ENCODE measurements at regions not wholly inside any gene's neighbourhood (a gene's known extent, or its start where the extent isn't known, plus 50 kb on each side); places are given as distances from the start of the nearest gene placed in this dataset.

DNA sequence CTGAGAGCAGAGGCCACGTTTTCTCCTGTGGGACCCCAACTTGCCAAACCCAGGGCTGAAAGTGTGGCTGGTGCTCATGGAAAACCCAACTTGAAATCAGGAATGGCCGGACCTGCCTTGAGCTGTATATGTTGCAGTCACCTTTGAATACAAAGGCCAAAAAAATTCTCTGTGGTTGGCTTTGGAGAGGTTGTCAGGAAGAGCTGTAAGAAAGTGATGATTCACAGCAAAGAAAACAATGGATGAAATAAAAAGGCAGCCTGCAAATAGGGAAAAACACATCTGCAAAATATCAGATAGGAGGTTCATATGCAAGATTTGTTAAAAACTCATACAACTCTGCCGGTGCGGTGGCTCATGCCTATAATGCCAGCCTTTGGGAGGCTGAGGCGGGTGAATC lies 715.8 kb downstream of the UQCRFS1 start:
- no peak for DNase-seq

DNA sequence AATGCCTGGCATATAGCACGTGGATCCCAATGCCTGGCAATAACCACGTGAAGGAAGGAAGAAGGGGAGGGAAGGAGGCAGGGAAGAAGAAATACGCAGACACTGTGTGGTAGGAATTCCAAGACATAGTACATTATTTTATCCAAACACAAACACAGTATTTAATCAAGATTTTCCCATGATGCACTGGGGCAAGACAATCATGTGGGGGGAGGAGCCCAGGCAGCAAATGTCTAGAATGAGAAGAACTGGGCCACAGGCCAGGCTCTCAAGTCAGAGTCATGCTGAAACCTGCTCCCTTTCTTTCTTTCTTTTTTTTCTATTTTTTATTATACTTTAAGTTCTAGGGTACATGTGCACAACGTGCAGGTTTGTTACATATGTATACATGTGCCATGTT lies 717.9 kb downstream of the UQCRFS1 start:
- DNase-seq = no peak

DNA sequence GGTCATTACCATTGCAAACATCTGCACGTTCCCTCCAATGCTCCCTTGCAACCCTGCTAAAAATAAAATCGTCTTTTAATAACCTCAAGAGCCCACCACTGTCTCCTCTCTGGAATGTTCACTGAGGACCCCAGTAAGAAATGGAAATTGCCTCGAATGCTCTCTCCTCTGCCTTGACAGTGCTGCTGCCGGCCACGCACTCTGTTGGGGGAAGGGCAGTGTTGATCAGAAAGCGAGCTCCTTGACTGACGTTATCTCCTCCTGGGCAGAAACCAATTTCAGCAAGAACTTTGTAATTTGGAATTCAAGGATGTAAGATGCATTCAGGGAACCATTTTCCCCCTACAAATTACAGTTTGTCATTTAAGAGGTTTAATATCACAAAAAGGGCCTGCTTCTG lies 718.5 kb downstream of the UQCRFS1 start:
- no peak for DNase-seq

DNA sequence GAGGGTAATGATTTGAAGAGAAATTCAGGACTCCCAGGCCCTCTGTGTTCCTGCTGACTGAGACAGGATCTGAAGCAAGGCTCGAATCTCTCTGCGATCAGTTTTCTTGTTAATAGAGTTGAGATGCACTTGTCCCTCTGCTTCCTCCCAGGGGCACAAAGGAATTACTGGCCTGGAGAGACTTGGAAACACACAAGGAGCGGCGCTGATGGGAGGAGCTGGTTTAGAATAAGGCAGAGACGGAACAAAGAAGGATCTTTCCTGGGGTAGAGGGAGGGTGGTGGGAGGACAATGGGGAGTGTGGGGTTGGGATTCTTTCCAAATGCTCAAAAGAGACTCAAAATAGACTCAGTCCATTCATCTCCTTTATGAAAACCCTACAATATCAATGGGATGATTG lies 719.1 kb downstream of the UQCRFS1 start:
- no peak for DNase-seq

DNA sequence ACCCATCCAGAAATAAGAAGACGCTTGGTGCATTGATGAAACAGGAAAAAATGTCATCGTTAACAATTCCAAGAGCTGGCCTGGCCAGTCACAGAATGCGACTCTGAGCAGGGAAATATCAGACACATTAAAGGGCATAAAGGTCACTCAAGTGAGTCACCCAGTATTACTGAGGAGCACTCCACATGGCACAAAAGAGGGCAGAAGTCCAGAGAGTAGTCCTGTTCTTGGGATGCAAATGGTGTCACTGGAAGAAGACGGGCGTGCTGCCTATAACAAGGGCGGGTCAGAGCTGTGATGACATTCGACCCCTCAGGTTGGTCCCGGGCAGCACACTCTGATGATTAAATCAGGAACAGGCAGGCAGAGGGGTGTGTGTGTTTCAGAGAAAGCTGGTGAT lies 720.3 kb downstream of the UQCRFS1 start:
- DNase-seq = no peak

DNA sequence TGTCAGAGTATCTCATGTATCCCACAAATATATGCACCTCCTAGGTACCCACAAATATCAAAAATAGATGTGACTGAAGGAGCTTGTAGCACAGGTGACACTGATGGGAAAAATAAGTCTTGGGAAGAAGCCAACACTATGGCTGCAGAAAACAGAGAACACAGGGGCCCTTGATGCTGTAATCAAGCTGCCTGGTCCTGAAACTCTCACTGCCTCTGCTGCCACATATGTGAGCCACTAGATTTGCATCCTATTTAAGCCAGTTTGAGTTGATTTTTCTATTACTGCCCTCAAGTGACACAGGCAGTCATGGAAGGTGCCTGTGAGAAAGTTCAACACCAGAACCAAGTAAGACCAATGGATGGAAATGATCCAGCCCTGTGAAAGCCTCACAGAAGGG lies 720.8 kb downstream of the UQCRFS1 start:
- no peak for DNase-seq

DNA sequence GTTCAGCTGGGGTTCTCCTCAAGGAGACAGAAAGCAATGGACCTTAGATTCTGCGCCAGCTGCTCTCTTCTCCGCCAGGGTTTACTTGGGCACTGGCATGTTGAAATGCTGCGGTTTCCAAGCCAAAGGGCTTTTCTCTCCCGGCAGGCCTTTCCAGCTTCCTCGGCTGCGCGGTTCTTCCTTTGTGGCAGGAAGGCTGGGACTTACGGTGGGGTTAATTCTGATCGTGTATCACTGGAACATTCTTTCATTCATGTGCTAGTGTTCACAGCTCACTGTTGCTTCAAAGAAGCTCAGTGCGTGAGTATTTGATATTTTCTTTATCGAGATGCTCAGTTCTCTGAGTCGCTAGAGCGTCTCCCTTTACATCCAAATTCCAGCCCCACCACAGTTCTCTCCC lies 723.2 kb downstream of the UQCRFS1 start:
- no peak for DNase-seq

DNA sequence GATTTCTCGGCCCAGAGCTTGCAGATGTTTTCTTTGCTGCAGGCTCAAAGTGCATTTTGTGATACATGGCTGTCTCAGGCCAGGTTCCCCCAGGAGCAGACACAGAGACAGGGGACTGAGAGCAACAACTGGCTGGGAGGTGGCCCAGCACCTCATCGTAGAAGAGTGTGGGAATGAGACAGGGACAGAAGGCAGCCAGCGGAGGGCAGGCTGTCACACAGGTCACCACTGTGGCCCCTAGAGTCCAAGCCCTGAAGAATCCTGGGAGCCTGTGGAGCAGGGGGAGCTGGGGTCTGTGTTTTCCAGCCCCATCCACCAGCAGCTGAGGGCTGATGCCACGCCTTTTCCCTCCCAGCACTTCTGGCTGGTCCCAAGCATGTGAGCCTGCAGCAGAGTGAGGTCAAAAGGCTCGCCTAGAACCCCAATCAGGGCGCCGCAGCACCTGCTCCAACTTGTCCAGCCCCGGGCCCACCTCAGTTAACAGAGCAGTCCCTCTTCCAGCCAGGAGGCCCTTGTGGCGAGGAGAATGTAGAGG lies 723.8 kb downstream of the UQCRFS1 start:
- no peak for DNase-seq

DNA sequence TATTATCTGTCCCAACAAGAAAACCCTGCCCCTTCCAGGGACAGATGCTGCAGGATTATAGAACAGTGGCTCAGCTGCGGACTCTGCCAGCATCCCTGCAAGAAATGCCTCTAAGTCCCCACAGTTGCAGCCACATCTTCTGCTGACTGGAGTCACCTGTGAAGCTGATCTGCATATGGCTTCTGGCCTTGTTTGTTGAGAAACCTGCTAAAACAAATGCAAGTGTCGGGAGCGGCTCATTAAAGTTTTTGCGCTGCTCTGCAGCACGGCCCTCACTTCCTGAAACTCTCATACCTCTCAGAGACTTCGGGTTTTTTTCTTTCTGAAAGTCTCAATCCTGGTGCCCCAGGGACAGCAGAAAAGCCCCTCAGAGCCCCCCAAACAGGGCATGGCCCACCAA lies 725.0 kb downstream of the UQCRFS1 start:
- DNase-seq = no peak

DNA sequence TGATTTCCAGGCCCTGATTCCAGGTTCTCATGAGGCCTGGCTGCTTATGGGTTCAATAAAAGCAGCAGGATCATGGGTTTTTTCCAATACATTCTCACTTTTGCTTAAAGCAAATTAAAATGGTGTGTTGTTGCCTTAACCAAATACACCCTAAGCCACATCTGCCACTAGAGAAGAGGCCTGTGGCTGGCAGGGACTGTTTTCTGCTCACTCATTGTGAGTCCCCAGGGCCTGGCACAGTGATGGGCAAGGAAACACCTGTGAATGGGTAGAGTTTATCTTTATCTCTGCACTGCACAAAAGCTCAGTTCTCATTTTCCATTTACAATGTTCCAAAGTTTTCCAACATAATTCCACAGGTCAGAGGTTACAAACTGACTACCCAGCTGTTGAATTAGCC lies 726.0 kb downstream of the UQCRFS1 start:
- DNase-seq = no peak

DNA sequence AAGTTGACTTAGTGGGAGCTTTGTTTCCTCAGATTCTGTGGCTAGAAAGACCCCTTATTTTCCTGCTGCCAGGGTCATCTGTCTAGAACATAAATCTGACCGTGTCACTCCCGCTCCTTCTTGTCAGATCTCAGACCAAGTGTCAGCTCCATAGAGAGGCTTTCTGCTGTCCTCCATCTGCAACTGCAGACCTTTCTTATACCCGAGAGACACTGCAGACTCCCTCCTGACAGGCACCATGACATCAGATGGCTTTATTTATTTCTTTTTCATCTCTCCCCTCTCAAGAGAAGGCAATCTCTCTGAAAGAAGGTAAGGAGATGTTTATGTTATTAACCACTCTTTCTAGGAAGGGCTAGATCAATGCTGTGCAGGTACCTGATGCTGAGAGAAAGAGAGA lies 726.5 kb downstream of the UQCRFS1 start:
- no peak for DNase-seq

DNA sequence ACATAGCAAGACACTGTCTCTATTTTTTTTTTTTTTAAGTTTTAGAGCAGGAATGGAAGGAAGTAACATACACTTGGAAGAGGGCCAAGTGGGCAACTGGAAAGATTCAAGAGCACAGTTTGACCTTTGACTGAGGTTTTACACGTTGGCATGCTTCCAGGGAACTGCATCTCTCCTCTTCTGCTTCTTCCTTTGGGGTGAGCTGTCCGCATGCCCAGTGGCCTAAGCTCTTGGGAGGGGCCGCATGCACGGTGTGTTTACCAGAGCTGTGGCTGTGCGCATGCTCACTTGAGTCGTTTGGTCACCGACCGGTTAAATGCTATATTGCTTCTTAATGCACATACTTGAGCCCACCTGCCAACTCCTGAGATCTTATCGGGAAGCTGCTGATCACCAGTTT lies 727.7 kb downstream of the UQCRFS1 start:
- no peak for DNase-seq

DNA sequence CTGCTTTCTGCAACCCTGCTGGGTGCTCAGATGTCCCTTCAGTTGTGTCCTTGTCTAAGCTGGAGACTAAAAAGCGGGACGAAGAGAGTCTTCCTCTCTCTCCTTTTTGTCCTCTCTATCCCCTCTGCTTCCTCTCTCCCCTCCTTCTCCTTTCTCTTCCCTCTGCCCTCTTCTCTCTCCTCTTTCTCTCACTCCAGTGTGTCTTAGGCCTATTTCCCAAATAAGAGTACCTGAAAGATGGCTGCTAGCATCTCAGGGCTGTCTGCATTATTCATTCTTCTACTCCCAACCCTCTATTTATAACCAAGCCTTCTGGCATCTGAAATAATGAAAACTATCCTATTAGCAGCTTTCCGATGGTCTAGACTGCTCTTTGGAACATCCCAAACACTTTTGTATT lies 729.8 kb downstream of the UQCRFS1 start:
- no peak for DNase-seq

DNA sequence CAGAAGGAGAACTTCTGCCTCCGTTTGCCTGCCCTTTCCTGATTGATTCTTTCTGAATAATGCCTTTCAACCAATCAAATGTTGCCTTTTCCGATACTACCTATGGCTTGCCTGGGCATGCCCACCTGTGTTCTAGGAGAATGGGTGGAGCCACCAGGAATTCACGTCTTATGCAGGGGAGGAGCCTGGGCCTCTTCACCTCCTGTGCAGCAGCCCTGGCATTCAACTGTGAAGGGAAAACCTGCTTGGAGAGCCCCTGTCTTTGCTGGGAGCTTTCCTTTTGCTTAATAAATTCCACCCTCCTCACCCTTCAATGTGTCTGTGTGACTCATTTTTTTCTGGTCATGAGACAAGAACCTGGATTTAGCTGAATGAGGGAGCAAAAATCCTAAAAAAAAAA lies 730.7 kb downstream of the UQCRFS1 start:
- no peak for DNase-seq

DNA sequence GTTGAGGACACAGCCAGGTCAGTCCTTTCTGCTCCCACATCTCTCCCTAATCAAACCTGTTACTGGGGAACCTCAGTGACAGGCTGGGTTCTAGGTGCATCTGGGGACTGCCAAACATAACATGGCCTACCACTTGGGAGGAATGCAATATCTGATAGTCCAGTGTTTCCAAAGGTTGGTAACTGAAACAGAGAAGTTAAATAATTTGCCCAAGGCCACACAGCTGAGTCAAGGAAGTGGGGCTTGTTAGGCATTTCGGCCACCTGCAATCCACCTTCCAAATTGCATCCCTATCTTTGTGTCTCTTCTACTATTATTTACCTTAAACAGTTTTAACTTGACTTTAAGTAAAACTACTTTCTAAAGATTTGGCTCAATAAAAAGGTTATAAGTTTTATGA lies 731.3 kb downstream of the UQCRFS1 start:
- DNase-seq = no peak

DNA sequence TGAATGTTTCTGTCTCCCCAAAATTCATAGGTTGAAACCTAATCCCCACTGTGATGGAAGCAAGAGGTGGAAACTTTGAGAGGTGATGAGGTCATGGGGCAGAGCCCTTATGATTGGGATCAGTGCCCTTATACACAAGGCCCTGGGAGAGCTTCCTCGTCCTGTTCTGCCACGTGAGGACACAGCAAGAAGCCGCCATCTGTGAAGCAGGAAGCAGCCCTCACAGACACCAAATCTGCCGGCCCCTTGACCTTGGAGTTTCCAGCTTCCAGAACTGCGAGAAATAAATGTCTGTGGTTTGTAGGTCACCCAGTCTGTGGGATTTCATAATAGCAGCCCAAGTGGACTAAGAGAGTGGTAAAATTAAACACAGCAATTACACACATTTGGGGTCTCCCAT lies 737.4 kb downstream of the UQCRFS1 start:
- DNase-seq = no peak

DNA sequence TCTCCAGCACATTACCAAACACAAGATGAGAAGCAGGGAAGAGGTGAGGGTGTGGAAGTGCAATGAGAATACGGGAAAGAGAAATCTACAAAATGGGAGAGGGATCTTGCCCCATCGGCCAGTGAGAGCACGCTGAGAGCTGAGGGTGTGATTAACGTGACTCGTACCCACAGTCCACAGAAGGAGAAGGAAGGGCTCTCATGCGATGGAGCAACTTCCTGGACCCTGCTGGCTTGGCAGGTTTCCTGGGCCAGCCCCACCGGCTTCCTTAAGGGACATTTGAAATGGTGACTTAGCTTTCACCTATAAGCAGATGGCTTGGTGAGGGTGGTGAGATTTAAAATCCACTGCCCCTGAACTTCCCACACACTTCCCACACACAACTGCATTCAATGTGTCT lies 740.1 kb downstream of the UQCRFS1 start:
- no peak for DNase-seq

DNA sequence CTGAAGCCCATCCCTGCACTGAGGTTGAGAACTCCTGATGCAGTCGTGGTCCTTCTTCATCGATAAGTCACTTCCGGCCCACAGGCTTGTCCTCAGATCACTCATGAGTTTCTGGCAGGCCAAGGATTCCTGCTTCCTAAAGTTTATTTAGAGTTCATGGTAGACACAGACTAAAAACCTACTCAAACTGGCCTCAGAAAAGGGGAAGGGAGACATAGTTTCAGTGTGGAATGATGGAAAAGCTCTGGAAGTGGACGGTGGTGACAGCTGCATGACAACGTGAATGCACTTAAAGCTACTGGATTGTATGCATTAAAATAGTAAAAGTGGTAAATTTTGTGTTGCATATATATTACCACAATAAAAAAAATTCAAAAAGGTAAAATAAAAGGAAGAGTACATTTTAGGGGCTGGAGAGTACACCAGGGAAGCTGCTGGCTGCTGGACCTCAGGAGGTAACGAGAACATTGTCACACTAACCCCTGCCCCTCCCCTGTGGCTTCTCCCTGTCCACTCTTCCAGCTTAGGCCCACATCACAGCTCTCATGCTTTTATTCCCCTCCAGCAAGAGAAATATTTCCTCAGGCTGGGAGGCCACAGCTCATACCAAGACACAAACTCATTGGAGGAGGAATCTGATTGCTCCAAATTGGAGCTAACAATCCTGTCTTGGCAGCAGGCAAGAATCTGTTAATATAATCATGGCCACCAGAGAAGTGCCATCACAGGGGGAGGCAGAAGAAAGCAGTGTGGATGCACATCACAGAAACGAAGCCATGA lies 741.0 kb downstream of the UQCRFS1 start:
- no peak for DNase-seq

DNA sequence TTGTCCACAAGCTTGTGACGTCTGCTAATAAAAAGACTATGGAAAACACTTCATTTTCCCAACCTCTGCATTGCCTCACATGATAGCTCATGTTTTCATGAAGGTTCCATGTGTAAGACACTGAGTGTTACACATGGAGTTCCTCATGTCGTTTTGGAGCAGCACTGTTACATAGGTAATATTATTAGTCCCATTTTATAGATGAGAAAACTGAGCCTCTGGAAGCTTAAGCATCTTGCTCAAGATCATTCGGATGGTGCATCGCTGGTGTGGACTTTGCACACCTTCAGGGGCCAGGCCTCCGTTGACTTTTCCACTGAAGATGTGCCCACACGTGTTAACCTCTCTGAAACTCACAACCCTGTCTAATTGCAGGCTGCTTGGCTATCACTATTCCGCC lies 743.4 kb downstream of the UQCRFS1 start:
- DNase-seq = no peak

DNA sequence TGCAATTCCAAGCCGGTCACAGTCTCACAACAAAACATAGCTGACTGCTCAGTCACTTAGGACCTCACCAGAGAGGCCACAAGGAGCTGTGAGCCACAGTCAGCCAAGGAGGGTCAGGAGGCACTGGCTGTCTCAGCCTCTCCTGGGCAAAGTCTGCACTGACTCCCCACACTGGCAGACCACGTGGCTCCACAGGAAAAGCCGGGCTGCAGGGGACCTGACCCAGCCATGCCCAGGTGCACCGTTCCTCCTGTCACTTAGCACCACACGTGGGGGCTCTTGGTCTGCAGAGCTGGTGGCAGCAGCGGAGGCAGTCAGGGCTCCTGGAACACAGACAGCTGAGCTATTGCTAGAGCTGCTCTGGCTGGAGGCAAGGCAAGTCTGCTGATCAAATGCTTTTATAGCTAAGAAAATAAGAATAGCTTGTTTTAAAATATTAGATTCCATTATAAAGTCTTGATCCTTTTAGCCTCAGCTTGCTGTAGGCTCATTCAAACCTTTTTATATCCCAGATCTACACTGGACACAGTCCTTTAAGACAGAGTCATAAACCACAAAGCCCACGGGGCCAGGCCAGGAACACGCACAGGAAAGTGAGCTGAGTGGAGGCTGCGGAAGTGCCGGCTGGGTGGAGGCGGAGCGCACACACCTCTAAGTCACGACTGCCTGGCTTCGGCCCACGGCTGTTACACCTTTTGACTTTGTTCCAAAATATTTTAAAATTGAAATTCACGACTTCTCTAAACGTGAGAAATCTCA lies 744.1 kb downstream of the UQCRFS1 start:
- DNase-seq = no peak

DNA sequence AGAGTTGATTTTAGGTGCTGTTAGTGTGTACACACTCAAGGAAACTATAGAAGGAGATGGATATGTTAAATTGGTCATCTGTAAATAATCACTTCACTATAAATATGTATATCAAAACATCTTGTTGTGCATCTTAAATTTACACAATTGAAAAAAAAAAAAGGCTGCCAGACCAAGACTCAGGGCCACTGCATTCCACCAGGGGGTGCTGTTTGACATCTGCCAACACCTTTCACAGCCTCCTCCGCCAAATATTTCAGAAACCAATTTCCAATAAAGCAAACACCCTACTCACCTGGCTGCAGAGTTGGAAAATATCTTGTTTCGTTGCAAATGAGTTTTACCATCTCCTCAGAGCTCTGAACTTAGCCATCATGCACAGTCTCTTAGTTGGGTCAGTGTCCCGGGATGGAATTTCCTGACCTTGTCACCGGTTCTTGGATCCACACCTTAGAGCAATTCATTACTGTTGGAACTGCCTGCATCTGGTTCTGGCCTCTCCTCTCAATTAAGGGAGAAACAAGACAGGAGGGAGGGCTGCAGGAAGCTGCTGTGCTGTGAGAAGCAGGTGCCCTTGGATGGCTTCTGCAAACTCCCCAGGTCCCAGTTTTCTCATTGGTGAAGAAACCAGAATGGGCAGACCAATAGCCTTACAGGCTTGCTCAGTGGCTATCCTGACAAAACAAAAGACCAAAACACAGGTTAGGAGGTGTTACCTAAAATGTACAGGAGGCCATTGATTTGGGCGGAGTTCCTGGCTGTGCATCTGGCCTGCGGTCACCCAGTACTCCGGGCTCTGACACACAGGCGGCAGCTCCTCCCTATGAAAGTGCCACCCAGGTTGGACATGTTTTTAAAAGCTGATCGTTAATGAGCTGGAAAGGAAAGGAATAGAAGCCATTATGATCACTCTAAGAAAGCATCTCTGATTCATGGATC lies 746.6 kb downstream of the UQCRFS1 start:
- no peak for DNase-seq

DNA sequence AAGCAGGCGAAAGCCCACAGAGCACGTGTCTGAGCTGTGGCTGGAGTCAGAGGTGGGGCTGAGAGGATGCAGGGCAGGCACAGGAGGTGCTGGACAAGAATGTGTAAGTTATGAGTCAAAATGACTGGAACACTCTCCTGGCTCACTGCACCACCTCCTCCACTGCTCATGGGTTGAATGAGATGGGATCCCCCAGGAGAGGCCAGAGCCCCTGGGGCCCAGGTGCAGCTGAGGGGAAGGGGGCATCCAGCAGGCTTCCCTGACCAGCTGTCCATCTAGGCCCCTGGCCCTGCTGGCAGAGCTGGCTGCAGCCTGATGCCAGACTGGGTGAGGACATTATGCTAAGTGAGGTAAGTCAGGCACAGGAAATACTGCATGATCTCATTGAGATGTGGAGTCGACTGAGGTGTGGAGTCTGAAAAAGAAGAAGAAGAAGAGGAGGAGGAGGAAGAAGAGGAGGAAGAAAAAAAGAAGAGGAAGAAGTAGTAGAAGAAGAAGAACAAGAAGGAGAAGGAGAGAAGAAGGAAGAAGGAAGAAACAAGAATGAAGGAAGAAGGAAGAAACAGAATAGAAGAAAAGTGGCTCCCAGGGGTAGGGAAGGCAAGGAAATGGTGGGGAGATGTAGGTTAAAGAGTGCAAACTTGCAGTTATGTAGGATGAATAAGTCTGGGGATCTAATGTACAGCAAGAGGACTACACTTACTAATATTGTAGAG lies 747.4 kb downstream of the UQCRFS1 start:
- no peak for DNase-seq
